Cardiac muscle cell (in vitro differentiated cells and primary cell): ENCODE measurements at regions not wholly inside any gene's neighbourhood (a gene's known extent, or its start where the extent isn't known, plus 50 kb on each side); places are given as distances from the start of the nearest gene placed in this dataset.

Experiments
- DNase-seq, 2 donors: peaks; one replicate each; pipeline versions ENCODE4 v3.0.0 to v3.0.0-alpha.2; 2010 to 2017; ENCODE audit warnings: low read depth in 1 of 2, low spot score in 1 of 2
- H3K27ac ChIP-seq: fragments of 200-600 bp; sonication (generic); 2 replicates; pipeline ENCODE4 v1.5.1; 2016
- H3K27me3 ChIP-seq: fragments of 200-600 bp; sonication (generic); 2 replicates; pipeline ENCODE4 v1.6.0; 2016; ENCODE audit warnings: control low read depth
- H3K36me3 ChIP-seq: fragments of 200-600 bp; sonication (generic); 2 replicates; pipeline ENCODE4 v1.5.1; 2016; ENCODE audit warnings: control low read depth
- H3K4me1 ChIP-seq: fragments of 200-600 bp; sonication (generic); 2 replicates; pipeline ENCODE4 v1.8.1; 2017; ENCODE audit warnings: low read depth, mild to moderate bottlenecking, mixed run types
- H3K4me3 ChIP-seq: fragments of 200-600 bp; sonication (generic); 2 replicates; pipeline ENCODE4 v1.5.1; 2016; ENCODE audit warnings: mild to moderate bottlenecking
- H3K9me3 ChIP-seq: fragments of 200-600 bp; sonication (generic); 2 replicates; pipeline ENCODE4 v1.5.1; 2017; ENCODE audit warnings: low read depth, mild to moderate bottlenecking, control low read depth
- CTCF ChIP-seq: IDR thresholded peaks from 2 replicates; pipeline ENCODE4 v1.5.1; 2012; ENCODE audit warnings: low read depth, mild to moderate bottlenecking, low read length

DNA sequence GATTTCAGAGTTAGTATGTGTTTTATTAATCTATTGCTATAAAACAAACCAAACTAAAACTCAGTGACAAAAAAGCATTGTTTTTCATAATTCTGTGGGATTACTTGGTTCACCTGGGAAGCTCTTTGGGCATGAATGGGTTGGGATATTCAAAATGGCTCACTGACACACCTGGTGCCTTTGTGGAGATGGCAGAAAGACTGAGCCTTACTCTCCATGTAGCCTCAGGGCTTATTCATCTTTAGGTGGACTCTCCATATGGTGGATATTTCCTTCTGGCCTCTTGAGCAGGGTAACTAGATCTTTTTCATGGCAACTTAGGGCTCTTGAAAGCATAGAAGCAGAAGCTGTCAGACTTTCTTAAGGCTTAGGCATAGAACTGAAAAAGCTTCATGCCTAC lies 1102.8 kb upstream of the SEL1L start:
- no peak for TF ChIP-seq CTCF
- Histone ChIP-seq H3K27ac (no peak overlapping the region), H3K4me3 (no peak overlapping the region), H3K27me3 (no peaks in the 10 kb centered on the region), H3K36me3 (no peaks in the 10 kb centered on the region), H3K9me3 (no peaks in the 10 kb centered on the region), H3K4me1 (no peaks in the 10 kb centered on the region)
- DNase-seq, result no peak

- no peak overlapping the region for H3K4me3 ChIP-seq
- no peaks in the 10 kb centered on the region for H3K27me3 ChIP-seq
- no peak for DNase-seq
- no peaks in the 10 kb centered on the region for H3K4me1 ChIP-seq
- H3K27ac ChIP-seq, result no peak overlapping the region
- H3K9me3 ChIP-seq, result no peaks in the 10 kb centered on the region
- no peak for TF ChIP-seq CTCF
- no peaks in the 10 kb centered on the region for H3K36me3 ChIP-seq
These were observed 1107.4 kb upstream of the SEL1L start for GRCh38 chr14:82641050-82641540.

DNA sequence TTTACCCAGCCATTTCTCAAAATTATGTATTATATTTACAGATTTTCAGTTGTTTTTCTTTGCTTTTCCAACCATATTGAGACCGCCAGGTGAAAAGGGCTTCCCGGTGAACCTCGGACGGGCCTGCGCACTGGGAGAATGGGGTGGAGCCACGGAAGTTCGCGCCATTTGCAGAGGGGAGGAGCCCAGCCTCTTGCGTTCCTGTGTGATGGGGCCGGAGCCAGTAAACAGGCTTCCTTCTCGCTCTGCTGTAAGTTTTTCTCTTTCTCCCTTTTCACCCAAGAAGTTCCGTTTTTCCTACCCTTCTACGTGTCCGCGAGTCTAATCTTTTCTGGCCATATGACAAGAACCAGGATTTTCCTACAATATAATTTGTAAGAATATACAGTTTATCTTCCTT lies 1108.8 kb upstream of the SEL1L start:
- Histone ChIP-seq H3K4me3 (peak overlapping the region; percentile 48), H3K9me3 (no peaks in the 10 kb centered on the region), H3K36me3 (no peaks in the 10 kb centered on the region), H3K27ac (no peak overlapping the region), H3K27me3 (no peaks in the 10 kb centered on the region), H3K4me1 (peaks cover 5% of the 10 kb centered on the region)
- peak; percentile 13 to 63 for DNase-seq
- no peak for TF ChIP-seq CTCF

DNA sequence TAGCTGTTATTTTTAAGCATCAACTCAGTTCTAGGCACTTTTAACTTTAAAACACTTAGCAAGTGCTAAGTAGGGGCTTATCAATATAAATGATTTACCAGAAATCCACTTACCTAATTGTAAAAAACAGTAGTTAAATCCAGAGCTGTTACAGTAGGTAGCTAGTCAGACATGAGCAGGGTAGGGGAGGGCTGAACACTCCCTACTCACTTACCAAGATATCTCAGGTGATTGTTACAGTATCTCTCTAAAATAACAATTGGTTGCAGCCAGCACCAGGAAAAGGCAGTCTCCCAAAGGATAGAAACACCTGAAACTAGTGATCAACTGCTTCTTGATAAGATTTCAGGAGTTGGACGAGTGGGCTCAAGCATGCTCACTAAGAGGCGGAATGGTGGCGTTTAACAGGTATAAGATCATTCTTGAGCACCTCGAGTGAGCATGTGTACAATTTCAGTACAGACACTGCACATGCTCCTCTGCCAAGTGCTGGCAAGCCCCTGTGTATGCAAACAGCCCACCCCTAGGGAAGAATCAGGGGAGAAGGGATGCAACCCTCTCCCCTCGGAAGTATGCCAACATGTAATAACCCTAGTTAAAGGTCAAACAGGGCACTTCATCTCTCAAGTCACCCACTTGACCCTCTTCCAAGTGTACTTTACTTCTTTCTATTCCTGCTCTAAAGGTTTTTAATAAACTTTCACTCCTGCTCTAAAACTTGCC lies 1113.6 kb upstream of the SEL1L start:
- Histone ChIP-seq H3K4me1 (peaks cover 10% of the 10 kb centered on the region), H3K9me3 (no peaks in the 10 kb centered on the region), H3K36me3 (no peaks in the 10 kb centered on the region), H3K27ac (no peak overlapping the region), H3K27me3 (no peaks in the 10 kb centered on the region), H3K4me3 (no peak overlapping the region)
- no peak for TF ChIP-seq CTCF
- peak in 1 of 2 donors; percentile 51 for DNase-seq

DNA sequence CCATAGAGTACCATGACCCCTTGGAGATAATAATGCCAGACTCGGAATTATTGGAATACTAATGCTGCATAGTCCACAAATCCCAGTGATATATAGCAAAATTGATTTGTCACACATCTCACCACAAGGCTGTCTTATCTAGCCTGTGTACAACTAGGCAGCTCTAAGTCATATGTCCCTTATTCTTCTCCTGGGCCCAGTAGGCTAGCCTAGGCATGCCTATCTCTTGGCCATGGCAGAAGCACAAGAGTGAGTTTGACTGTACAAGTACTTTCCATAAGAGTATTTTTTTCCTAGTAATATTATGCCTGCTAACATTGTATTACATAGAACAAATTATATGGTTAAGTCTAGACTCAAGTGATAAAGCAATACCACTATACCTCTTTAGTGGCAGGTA lies 1122.1 kb upstream of the SEL1L start:
- Histone ChIP-seq H3K27ac (no peak overlapping the region), H3K36me3 (no peaks in the 10 kb centered on the region), H3K4me3 (no peak overlapping the region), H3K27me3 (no peaks in the 10 kb centered on the region), H3K9me3 (no peaks in the 10 kb centered on the region), H3K4me1 (no peaks in the 10 kb centered on the region)
- no peak for DNase-seq
- TF ChIP-seq CTCF, result no peak
